OCI-LY3 (cell line): ENCODE measurements at regions not wholly inside any gene's neighbourhood (a gene's known extent, or its start where the extent isn't known, plus 50 kb on each side); places are given as distances from the start of the nearest gene placed in this dataset.

Source experiments
- H2AFZ ChIP-seq: fragments of 200-600, 300-600 bp; shearing (Covaris generic); 2 replicates; pipeline ENCODE4 v1.6.0; 2014; ENCODE audit warnings: antibody characterized with exemption, low read depth, low read length
- H3K27ac ChIP-seq: fragments of 200-600, 300-600 bp; sonication (generic); 2 replicates; pipeline ENCODE4 v1.5.1; 2014; ENCODE audit warnings: mild to moderate bottlenecking, low read length, moderate library complexity, mixed read lengths
- H3K27me3 ChIP-seq: fragments of 200-600, 300-600 bp; sonication (generic); 2 replicates; pipeline ENCODE4 v1.6.1; 2014; ENCODE audit warnings: low read depth, low read length, mixed read lengths
- H3K36me3 ChIP-seq: fragments of 200-600, 300-600 bp; sonication (generic); replicated peaks from 2 replicates; pipeline ENCODE3; 2014; ENCODE audit warnings: low read depth, low read length, mixed read lengths
- H3K4me1 ChIP-seq: fragments of 300-600, 200-600 bp; sonication (generic); 2 replicates; pipeline ENCODE4 v1.6.1; 2014; ENCODE audit warnings: low read length, mixed read lengths
- H3K4me2 ChIP-seq: fragments of 200-600, 300-600 bp; sonication (generic); 2 replicates; pipeline ENCODE4 v1.6.1; 2014; ENCODE audit warnings: low read length, mixed read lengths
- H3K4me3 ChIP-seq: fragments of 300-600, 200-600 bp; sonication (generic); 2 replicates; pipeline ENCODE4 v1.5.1; 2014; ENCODE audit warnings: antibody characterized with exemption, mild to moderate bottlenecking, low read length, moderate library complexity
- H3K79me2 ChIP-seq: fragments of 300-600, 200-600 bp; shearing (Covaris generic); 2 replicates; pipeline ENCODE4 v1.6.1; 2014; ENCODE audit warnings: mild to moderate bottlenecking, low read length, mixed read lengths
- H3K9ac ChIP-seq: fragments of 300-600, 200-600 bp; shearing (Covaris generic); 2 replicates; pipeline ENCODE4 v1.6.0; 2014; ENCODE audit warnings: mild to moderate bottlenecking, low read length, moderate library complexity
- H3K9me3 ChIP-seq: fragments of 200-600, 300-600 bp; shearing (Covaris generic); 2 replicates; pipeline ENCODE4 v1.6.1; 2014; ENCODE audit warnings: low read length, mixed read lengths; ENCODE audit not compliant: insufficient read depth
- H4K20me1 ChIP-seq: fragments of 200-600, 300-600 bp; sonication (generic); 2 replicates; pipeline ENCODE4 v1.6.1; 2016; ENCODE audit warnings: low read length, mixed read lengths; ENCODE audit not compliant: insufficient read depth
- CTCF ChIP-seq: fragments of 200-600, 300-600 bp; sonication (generic); IDR thresholded peaks from 2 replicates; pipeline ENCODE4 v1.5.1; 2014; ENCODE audit warnings: antibody characterized with exemption, low read length, low read depth
- EZH2phosphoT487 ChIP-seq: fragments of 200-600 bp; shearing (Covaris generic); IDR thresholded peaks from 2 replicates; pipeline ENCODE4 v1.6.1; 2018; ENCODE audit warnings: antibody characterized with exemption, mixed run types, low read depth

GRCh38 chr14:40213701-40214100, 781.5 kb upstream of the FBXO33 start:
- Histone ChIP-seq H3K36me3 (peaks cover 2% of the 10 kb centered on the region), H3K27ac (no peak overlapping the region), H3K9ac (no peak overlapping the region), H2AFZ (no peak overlapping the region), H4K20me1 (no peaks in the 10 kb centered on the region), H3K9me3 (no peaks in the 10 kb centered on the region; the same call in 1 of the 2 replicates), H3K27me3 (no peaks in the 10 kb centered on the region), H3K4me1 (peaks cover 7% of the 10 kb centered on the region; the same call in 1 of the 2 replicates), H3K4me2 (no peak overlapping the region), H3K79me2 (no peaks in the 10 kb centered on the region), H3K4me3 (no peak overlapping the region)
- TF ChIP-seq CTCF (no peak), EZH2phosphoT487 (no peak)

- Histone ChIP-seq H2AFZ (no peak overlapping the region), H3K4me1 (no peaks in the 10 kb centered on the region), H3K9me3 (no peaks in the 10 kb centered on the region), H3K4me2 (no peak overlapping the region), H3K36me3 (no peaks in the 10 kb centered on the region), H3K27me3 (no peaks in the 10 kb centered on the region), H3K4me3 (no peak overlapping the region), H3K79me2 (no peaks in the 10 kb centered on the region), H3K9ac (no peak overlapping the region), H3K27ac (no peak overlapping the region), H4K20me1 (no peaks in the 10 kb centered on the region)
- TF ChIP-seq EZH2phosphoT487, result no peak
- TF ChIP-seq CTCF, result no peak
These were observed 772.4 kb upstream of the FBXO33 start for GRCh38 chr14:40204441-40205175.

GRCh38 chr14:40199101-40199500, 766.9 kb upstream of the FBXO33 start:
- no peaks in the 10 kb centered on the region for H3K27me3 ChIP-seq
- no peak overlapping the region for H2AFZ ChIP-seq
- H3K36me3 ChIP-seq, result no peaks in the 10 kb centered on the region
- no peak overlapping the region for H3K9ac ChIP-seq
- no peak overlapping the region for H3K27ac ChIP-seq
- no peaks in the 10 kb centered on the region for H3K4me1 ChIP-seq
- H3K4me3 ChIP-seq, result no peak overlapping the region
- TF ChIP-seq CTCF (no peak), EZH2phosphoT487 (no peak)
- no peaks in the 10 kb centered on the region for H4K20me1 ChIP-seq
- H3K4me2 ChIP-seq, result no peak overlapping the region
- H3K79me2 ChIP-seq, result no peaks in the 10 kb centered on the region
- H3K9me3 ChIP-seq, result no peaks in the 10 kb centered on the region

- H3K9ac ChIP-seq, result no peak overlapping the region
- no peaks in the 10 kb centered on the region for H3K36me3 ChIP-seq
- H3K27ac ChIP-seq, result no peak overlapping the region
- no peaks in the 10 kb centered on the region for H3K4me1 ChIP-seq
- H3K4me2 ChIP-seq, result no peak overlapping the region
- no peaks in the 10 kb centered on the region for H3K27me3 ChIP-seq
- H3K9me3 ChIP-seq, result no peaks in the 10 kb centered on the region
- H4K20me1 ChIP-seq, result no peaks in the 10 kb centered on the region
- H3K79me2 ChIP-seq, result no peaks in the 10 kb centered on the region
- TF ChIP-seq EZH2phosphoT487 (no peak), CTCF (no peak)
- no peak overlapping the region for H3K4me3 ChIP-seq
- H2AFZ ChIP-seq, result no peak overlapping the region
These were observed 765.1 kb upstream of the FBXO33 start for GRCh38 chr14:40197344-40197743.
